SW480 (cell line): ENCODE measurements at regions not wholly inside any gene's neighbourhood (a gene's known extent, or its start where the extent isn't known, plus 50 kb on each side); places are given as distances from the start of the nearest gene placed in this dataset.
"Not testable (repeated sequence)": the region's sequence is repeated elsewhere in the genome, so short reads cannot be mapped to it uniquely, and the experiment has no call there.

Experiments
- DNase-seq: peaks from one replicate; pipeline ENCODE4 v3.0.0-alpha.2; 2016; ENCODE audit warnings: low spot score

GRCh38 chr5:92879806-92880543, 701.0 kb downstream of the NR2F1-AS1 start:
- DNase-seq, result no peak

- DNase-seq, result no peak
Observed at GRCh38 chr5:92874790-92875189, 706.2 kb downstream of the NR2F1-AS1 start.

GRCh38 chr5:92868442-92868841, 712.6 kb downstream of the NR2F1-AS1 start:
- DNase-seq, result no peak

- no peak for DNase-seq
Observed at GRCh38 chr5:92864591-92864990, 716.4 kb downstream of the NR2F1-AS1 start.

- no peak for DNase-seq
Observed at GRCh38 chr5:92863666-92864065, 717.4 kb downstream of the NR2F1-AS1 start.

GRCh38 chr5:92861531-92862285, 719.3 kb downstream of the NR2F1-AS1 start:
- DNase-seq, result no peak

GRCh38 chr5:92860061-92860460, 721.0 kb downstream of the NR2F1-AS1 start:
- DNase-seq, result no peak

GRCh38 chr5:92852219-92852618, 728.8 kb downstream of the NR2F1-AS1 start:
- no peak for DNase-seq

- no peak for DNase-seq
Observed at GRCh38 chr5:92850886-92851285, 730.1 kb downstream of the NR2F1-AS1 start.

- DNase-seq, result no peak
Observed at GRCh38 chr5:92849756-92850155, 731.3 kb downstream of the NR2F1-AS1 start.

- DNase-seq, result no peak
Observed at GRCh38 chr5:92841604-92842155, 739.3 kb downstream of the NR2F1-AS1 start.

- peak; percentile 10 for DNase-seq
Observed at GRCh38 chr5:92838253-92838652, 742.8 kb downstream of the NR2F1-AS1 start.

- DNase-seq, result no peak
Observed at GRCh38 chr5:92836855-92837755, 743.9 kb downstream of the NR2F1-AS1 start.

- no peak for DNase-seq
Observed at GRCh38 chr5:92835712-92836111, 745.3 kb downstream of the NR2F1-AS1 start.

- not testable (repeated sequence) for DNase-seq
Observed at GRCh38 chr5:92823551-92823950, 757.5 kb downstream of the NR2F1-AS1 start.

- no peak for DNase-seq
Observed at GRCh38 chr5:92822183-92822582, 758.8 kb downstream of the NR2F1-AS1 start.

- no peak for DNase-seq
Observed at GRCh38 chr5:92809855-92810465, 771.1 kb downstream of the NR2F1-AS1 start.

GRCh38 chr5:92808474-92808873, 772.5 kb downstream of the NR2F1-AS1 start:
- DNase-seq, result no peak

- DNase-seq, result no peak
Observed at GRCh38 chr5:92807085-92807484, 773.9 kb downstream of the NR2F1-AS1 start.

GRCh38 chr5:92805446-92805845, 775.6 kb downstream of the NR2F1-AS1 start:
- DNase-seq, result no peak

GRCh38 chr5:92801911-92802310, 779.1 kb downstream of the NR2F1-AS1 start:
- no peak for DNase-seq

GRCh38 chr5:92800365-92800764, 780.7 kb downstream of the NR2F1-AS1 start:
- no peak for DNase-seq
